Body of pancreas (tissue), 4 donors: ENCODE measurements at regions not wholly inside any gene's neighbourhood (a gene's known extent, or its start where the extent isn't known, plus 50 kb on each side); places are given as distances from the start of the nearest gene placed in this dataset.
"Not testable (repeated sequence)": the region's sequence is repeated elsewhere in the genome, so short reads cannot be mapped to it uniquely, and the experiment has no call there.

Experiments used
- ATAC-seq: fragments of 150-250 bp; one replicate; pipeline ENCODE4 v1.9.1; 2016
- DNase-seq, 4 donors: peaks; one replicate each; pipeline ENCODE4 v3.0.0-alpha.2; 2019
- H3K27ac ChIP-seq, 4 donors: fragments of 200-600 bp; sonication (generic); 1 replicate in 3 of 4; 2 replicates in 1 of 4; pipeline versions ENCODE4 v1.5.1 to v1.6.1; 2016 to 2019; ENCODE audit warnings: mild to moderate bottlenecking in 1 of 4, mixed read lengths in 1 of 4, moderate library complexity in 1 of 4
- H3K27me3 ChIP-seq, 2 donors: fragments of 200-600 bp; sonication (generic); one replicate each; pipeline ENCODE4 v1.6.0; 2016; ENCODE audit warnings: mild to moderate bottlenecking in 1 of 2
- H3K36me3 ChIP-seq, 2 donors: fragments of 200-600 bp; sonication (generic); replicated peaks in 1 of 2; 2 replicates each; pipeline ENCODE4 v1.5.1; 2016; ENCODE audit warnings: low read depth in 2 of 2; ENCODE audit not compliant: insufficient read depth in 1 of 2
- H3K4me1 ChIP-seq: fragments of 200-600 bp; sonication (generic); one replicate; pipeline ENCODE4 v1.6.0; 2016
- H3K4me3 ChIP-seq, 2 donors: fragments of 200-600 bp; sonication (generic); 1 replicate in 1 of 2; 2 replicates in 1 of 2; pipeline ENCODE4 v1.5.1; 2016 to 2019
- H3K9me3 ChIP-seq, 3 donors: fragments of 200-600 bp; sonication (generic); 1 replicate in 2 of 3; 2 replicates in 1 of 3; pipeline ENCODE4 v1.5.1; 2016
- POLR2A ChIP-seq, 3 donors: fragments of 450-650 bp; IDR thresholded peaks; one replicate each; pipeline ENCODE4 v1.6.1; 2016; ENCODE audit warnings: antibody characterized with exemption in 3 of 3, mild to moderate bottlenecking in 2 of 3
- WGBS, 2 donors: methylation state at CpG; one replicate each; pipeline ENCODE4 v1.1.5; 2017; 5-methylcytosine and 5-hydroxymethylcytosine counted together
- intact Hi-C: fragments of 100-400 bp; cut with DNase I; formaldehyde crosslinking; loops from one replicate; pipeline ENCODE4 v1.15.1; 2023
- TF ChIP-seq, protein P1 (sequence below), 7 experiments: fragments of 450-650 bp in 4 of 7; fragments of 200-600 bp in 3 of 7; sonication (generic) in 3 of 7; IDR thresholded peaks; one replicate each; pipeline ENCODE4 v1.5.1; 2016 to 2019; ENCODE audit warnings: antibody characterized with exemption in 7 of 7

DNA sequence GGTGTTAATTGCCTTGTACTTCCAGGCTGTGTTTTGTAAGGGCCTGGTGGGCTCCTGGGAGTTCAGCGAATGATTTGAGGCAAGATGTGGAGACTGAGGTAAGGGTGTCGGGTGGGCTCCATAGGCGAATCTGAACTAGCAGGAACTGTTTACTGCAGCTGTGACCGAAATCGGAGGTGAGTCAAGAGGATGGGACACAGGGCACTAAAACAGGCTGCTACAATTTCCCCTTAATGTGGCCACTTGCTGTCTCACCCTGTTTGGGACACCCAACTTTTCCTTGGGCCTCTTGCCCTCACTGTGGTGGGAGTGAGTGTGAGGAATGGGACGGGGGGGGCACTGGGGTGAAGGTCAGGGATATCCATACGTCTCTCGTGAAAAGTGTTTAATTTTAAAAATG, 53.9 kb upstream of the MCUR1 start:
- ATAC-seq (no peak), DNase-seq (no peak)
- Histone ChIP-seq H3K36me3 (no peaks in the 10 kb centered on the region), H3K4me3 (no peak overlapping the region), H3K9me3 (no peaks in the 10 kb centered on the region), H3K4me1 (peaks cover 5% of the 10 kb centered on the region), H3K27me3 (no peaks in the 10 kb centered on the region), H3K27ac (no peak overlapping the region)
- intact Hi-C loops: no loop called here
- TF ChIP-seq POLR2A (IDR thresholded peaks at IDR 0.05): no peak
- TF ChIP-seq, protein P1, sequence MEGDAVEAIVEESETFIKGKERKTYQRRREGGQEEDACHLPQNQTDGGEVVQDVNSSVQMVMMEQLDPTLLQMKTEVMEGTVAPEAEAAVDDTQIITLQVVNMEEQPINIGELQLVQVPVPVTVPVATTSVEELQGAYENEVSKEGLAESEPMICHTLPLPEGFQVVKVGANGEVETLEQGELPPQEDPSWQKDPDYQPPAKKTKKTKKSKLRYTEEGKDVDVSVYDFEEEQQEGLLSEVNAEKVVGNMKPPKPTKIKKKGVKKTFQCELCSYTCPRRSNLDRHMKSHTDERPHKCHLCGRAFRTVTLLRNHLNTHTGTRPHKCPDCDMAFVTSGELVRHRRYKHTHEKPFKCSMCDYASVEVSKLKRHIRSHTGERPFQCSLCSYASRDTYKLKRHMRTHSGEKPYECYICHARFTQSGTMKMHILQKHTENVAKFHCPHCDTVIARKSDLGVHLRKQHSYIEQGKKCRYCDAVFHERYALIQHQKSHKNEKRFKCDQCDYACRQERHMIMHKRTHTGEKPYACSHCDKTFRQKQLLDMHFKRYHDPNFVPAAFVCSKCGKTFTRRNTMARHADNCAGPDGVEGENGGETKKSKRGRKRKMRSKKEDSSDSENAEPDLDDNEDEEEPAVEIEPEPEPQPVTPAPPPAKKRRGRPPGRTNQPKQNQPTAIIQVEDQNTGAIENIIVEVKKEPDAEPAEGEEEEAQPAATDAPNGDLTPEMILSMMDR (IDR thresholded peaks at IDR 0.05): no peak
- WGBS, 2 donors: 78 to 79% methylated on average over 8 of the region's 8 CpGs

DNA sequence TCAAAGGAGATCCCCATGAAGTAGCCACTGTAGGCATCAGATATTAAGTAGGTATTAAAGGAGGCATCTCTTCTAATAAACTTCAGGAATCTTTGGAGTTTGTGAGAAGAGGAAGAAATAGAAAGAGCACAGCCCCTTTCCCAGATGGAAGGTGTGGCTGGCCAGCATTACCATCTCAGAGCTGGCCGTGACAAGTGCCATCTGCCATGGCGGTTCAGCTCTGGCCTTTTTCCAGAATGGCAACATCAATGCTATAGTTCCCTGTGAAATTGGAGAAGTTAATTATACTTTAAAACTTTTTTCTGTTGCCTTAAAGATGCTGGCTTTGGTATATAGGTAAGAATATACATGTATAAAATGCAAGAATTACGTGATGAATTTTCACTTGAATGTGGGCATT, 51.9 kb upstream of the MCUR1 start:
- intact Hi-C loops: no loop called here
- ATAC-seq: no peak
- WGBS, 2 donors: 82 to 92% methylated on average over 3 of the region's 3 CpGs

DNA sequence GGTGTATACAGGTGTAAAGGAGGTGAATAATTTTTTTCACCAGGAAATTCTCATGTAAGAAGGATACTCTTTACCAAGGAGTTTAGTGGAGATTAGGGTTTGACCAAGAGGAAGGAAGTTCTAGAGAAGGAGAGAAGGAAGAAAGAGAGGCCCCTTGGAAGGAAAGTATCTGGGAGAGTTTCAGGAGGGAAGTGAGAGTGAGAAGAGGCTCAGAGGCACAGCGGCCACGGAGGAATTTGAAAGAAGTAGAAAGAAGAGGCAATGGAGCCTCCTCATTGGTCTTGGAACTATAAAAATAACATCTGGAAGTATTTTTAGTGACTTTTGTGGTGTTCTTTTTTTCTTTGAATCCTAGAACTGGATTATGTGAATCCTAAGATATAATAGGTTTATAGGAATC, 50.8 kb upstream of the MCUR1 start:
- no peak overlapping the region for H3K4me3 ChIP-seq
- H3K9me3 ChIP-seq: no peaks in the 10 kb centered on the region
- ATAC-seq (no peak), DNase-seq (no peak)
- H3K36me3 ChIP-seq: no peaks in the 10 kb centered on the region
- H3K27ac ChIP-seq: no peak overlapping the region
- TF ChIP-seq, protein P1 (IDR thresholded peaks at IDR 0.05): no peak
- TF ChIP-seq POLR2A (IDR thresholded peaks at IDR 0.05): no peak
- H3K27me3 ChIP-seq: peaks cover 0 to 2% of the 10 kb centered on the region in 2 donors
- peaks cover 2% of the 10 kb centered on the region for H3K4me1 ChIP-seq
- WGBS, 2 donors: 41 to 84% methylated on average over 2 of the region's 2 CpGs
- intact Hi-C loops: no loop called here

More for the DNA sequence above, 51.9 kb upstream of the MCUR1 start:
- H3K4me1 ChIP-seq: no peaks in the 10 kb centered on the region
- H3K9me3 ChIP-seq: no peaks in the 10 kb centered on the region
- no peak overlapping the region for H3K27ac ChIP-seq
- H3K27me3 ChIP-seq: no peaks in the 10 kb centered on the region
- TF ChIP-seq, protein P1 (IDR thresholded peaks at IDR 0.05): no peak
- no peak for TF ChIP-seq POLR2A (IDR thresholded peaks at IDR 0.05)
- no peaks in the 10 kb centered on the region for H3K36me3 ChIP-seq
- no peak overlapping the region for H3K4me3 ChIP-seq
- DNase-seq: no peak

- H3K36me3 ChIP-seq, H3K4me1 ChIP-seq, ATAC-seq, H3K27ac ChIP-seq, intact Hi-C loops, H3K4me3 ChIP-seq, H3K27me3 ChIP-seq, DNase-seq, H3K9me3 ChIP-seq: not testable (repeated sequence)
- WGBS, 2 donors: 37 to 52% methylated on average over 2 of the region's 2 CpGs
Observed at GRCh38 chr6:13864669-13865068, 50.3 kb upstream of the MCUR1 start.
